ENCODE measurements at regions not wholly inside any gene's neighbourhood (a gene's known extent, or its start where the extent isn't known, plus 50 kb on each side); places are given as distances from the start of the nearest gene placed in this dataset.

DNA sequence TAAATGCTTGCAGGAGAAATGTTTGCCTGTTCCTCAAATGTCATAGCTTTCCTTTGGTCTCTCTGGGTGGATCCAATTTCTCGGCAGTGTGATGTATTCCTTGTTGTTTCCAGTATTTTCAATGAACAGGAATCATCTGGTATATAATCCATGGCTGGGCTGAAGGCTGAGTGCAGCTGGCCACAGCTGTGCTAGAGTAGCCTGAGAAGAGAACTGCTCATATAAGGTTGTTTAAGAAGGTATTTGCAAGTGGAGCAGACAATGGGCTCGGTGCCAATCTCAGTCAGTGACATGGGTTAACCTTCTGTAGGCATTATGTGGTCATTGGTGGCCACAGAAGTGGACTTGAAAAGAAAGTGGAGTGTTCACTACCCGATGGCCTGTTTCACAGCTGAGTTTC lies 390.3 kb downstream of the SPRY1 start:
- TF ChIP-seq, protein P1, sequence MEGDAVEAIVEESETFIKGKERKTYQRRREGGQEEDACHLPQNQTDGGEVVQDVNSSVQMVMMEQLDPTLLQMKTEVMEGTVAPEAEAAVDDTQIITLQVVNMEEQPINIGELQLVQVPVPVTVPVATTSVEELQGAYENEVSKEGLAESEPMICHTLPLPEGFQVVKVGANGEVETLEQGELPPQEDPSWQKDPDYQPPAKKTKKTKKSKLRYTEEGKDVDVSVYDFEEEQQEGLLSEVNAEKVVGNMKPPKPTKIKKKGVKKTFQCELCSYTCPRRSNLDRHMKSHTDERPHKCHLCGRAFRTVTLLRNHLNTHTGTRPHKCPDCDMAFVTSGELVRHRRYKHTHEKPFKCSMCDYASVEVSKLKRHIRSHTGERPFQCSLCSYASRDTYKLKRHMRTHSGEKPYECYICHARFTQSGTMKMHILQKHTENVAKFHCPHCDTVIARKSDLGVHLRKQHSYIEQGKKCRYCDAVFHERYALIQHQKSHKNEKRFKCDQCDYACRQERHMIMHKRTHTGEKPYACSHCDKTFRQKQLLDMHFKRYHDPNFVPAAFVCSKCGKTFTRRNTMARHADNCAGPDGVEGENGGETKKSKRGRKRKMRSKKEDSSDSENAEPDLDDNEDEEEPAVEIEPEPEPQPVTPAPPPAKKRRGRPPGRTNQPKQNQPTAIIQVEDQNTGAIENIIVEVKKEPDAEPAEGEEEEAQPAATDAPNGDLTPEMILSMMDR (IDR thresholded peaks at IDR 0.05): no peak
- TF ChIP-seq EP300 (IDR thresholded peaks at IDR 0.05): no peak

Data from upper lobe of left lung (tissue), 4 donors.